ENCODE measurements at regions not wholly inside any gene's neighbourhood (a gene's known extent, or its start where the extent isn't known, plus 50 kb on each side); places are given as distances from the start of the nearest gene placed in this dataset.

DNA sequence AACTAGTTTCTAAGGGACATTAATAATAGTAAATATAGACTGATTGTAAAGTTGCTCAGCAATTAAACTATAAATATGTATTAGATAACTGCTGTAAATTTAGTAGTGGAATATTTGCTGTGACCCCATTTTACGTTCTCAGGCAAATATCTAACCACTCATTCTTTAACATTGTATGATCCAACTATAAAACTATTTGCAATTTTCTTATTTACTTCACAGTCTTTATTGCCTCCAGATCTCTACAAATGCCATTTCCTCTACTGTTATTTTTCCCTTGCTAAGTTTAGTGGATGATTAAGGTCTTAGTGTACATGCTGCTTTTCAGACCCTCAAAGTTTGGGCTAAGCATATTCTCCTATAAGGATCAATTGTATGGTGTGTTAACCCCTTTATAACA lies 526.2 kb upstream of the ST8SIA4 start:
- BruUV-seq (replicated peaks): no TSS peak
- in situ Hi-C loops (cut with HindIII; ENCODE audit: low pct_unique_long_range_greater_than_20kb, low sequenced_read_pairs) (no loop called here), intact Hi-C loops (cut with micrococcal nuclease; ENCODE audit: unreplicated experiment) (no loop called here)
- Histone ChIP-seq H3K27me3 (ENCODE audit: control insufficient read depth, insufficient read depth, low read length) (no peaks in the 10 kb centered on the region), H3K4me3 (ENCODE audit: low read depth in 2 of 2, low read length in 2 of 2) (no peak overlapping the region), H3K36me3 (ENCODE audit: control insufficient read depth, insufficient read depth, low read length) (no peaks in the 10 kb centered on the region), H3K9me3 (ENCODE audit: control insufficient read depth, insufficient read depth, low read depth, low read length) (no peaks in the 10 kb centered on the region), H3K4me1 (ENCODE audit: control insufficient read depth, insufficient read depth, low read length) (no peaks in the 10 kb centered on the region), H3K27ac (ENCODE audit: low read length) (no peak overlapping the region)
- ATAC-seq (no peak), DNase-seq (ENCODE audit: low read depth, low spot score) (no peak)
- TF ChIP-seq POLR2AphosphoS5 (IDR thresholded peaks at IDR 0.05; ENCODE audit: low read depth, low read length): no peak
- TF ChIP-seq REST (IDR thresholded peaks at IDR 0.05; ENCODE audit: insufficient read depth in 1 of 2, low read depth in 2 of 2, low read length in 1 of 2): no peak
- no peak for TF ChIP-seq SIN3A (IDR thresholded peaks at IDR 0.05; ENCODE audit: borderline replicate concordance, insufficient read depth, low read depth, low read length)
- TF ChIP-seq TCF7L2 (IDR thresholded peaks at IDR 0.05; ENCODE audit: low read depth, low read length): no peak
- no peak for TF ChIP-seq CTCF (IDR thresholded peaks at IDR 0.05)
- ChIA-PET POLR2A (no interaction called here), CTCF (no interaction called here)

DNA sequence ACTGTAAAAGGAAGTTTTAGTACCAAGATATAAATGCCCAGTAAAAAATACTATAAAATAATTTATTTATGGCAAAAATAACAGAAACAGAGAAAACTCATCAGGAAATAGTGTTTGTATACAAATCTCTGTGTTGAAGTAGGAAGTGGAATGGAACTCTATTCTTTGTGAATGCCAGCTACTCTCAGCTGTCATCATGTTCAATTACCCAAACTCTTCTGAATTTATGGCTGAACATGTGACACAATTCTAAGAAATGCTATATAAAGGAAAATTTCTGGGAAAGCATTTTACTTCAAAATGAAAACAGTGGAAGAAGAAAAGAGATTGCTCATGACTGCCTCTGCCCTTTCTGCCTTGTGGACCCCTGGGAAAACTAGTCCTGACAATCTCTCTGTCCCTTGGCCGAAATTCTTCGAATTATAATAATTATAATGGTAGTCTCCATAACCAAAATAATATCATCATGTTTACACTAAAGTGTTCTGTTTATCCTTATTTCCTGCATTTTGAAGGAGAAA lies 522.3 kb upstream of the ST8SIA4 start:
- no peaks in the 10 kb centered on the region for H3K27me3 ChIP-seq (ENCODE audit: control insufficient read depth, insufficient read depth, low read length)
- H3K4me3 ChIP-seq (ENCODE audit: low read depth in 2 of 2, low read length in 2 of 2): no peak overlapping the region
- H3K27ac ChIP-seq (ENCODE audit: low read length): no peak overlapping the region
- no TSS peak for BruUV-seq (replicated peaks)
- CTCF ChIA-PET: no interaction called here
- no peaks in the 10 kb centered on the region for H3K9me3 ChIP-seq (ENCODE audit: control insufficient read depth, insufficient read depth, low read depth, low read length)
- H3K4me1 ChIP-seq (ENCODE audit: control insufficient read depth, insufficient read depth, low read length): no peaks in the 10 kb centered on the region
- in situ Hi-C loops (cut with HindIII; ENCODE audit: low pct_unique_long_range_greater_than_20kb, low sequenced_read_pairs) (no loop called here), intact Hi-C loops (cut with micrococcal nuclease; ENCODE audit: unreplicated experiment) (no loop called here)
- ATAC-seq: no peak
- no peaks in the 10 kb centered on the region for H3K36me3 ChIP-seq (ENCODE audit: control insufficient read depth, insufficient read depth, low read length)
- no peak for DNase-seq (ENCODE audit: low read depth, low spot score)
- no peak for TF ChIP-seq POLR2AphosphoS5 (IDR thresholded peaks at IDR 0.05; ENCODE audit: low read depth, low read length)
- no peak for TF ChIP-seq TCF7L2 (IDR thresholded peaks at IDR 0.05; ENCODE audit: low read depth, low read length)
- no peak for TF ChIP-seq REST (IDR thresholded peaks at IDR 0.05; ENCODE audit: insufficient read depth in 1 of 2, low read depth in 2 of 2, low read length in 1 of 2)
- TF ChIP-seq SIN3A (IDR thresholded peaks at IDR 0.05; ENCODE audit: borderline replicate concordance, insufficient read depth, low read depth, low read length): no peak
- no peak for TF ChIP-seq CTCF (IDR thresholded peaks at IDR 0.05)
- POLR2A ChIA-PET: interaction anchor here (0.7 kb wide), 1 partner anchor 554 kb away, joined by 4 read pairs; no protein-coding TSS in a partner anchor
